OCI-LY1 (cell line): ENCODE measurements at regions not wholly inside any gene's neighbourhood (a gene's known extent, or its start where the extent isn't known, plus 50 kb on each side); places are given as distances from the start of the nearest gene placed in this dataset.

Source experiments
- H2AFZ ChIP-seq: fragments of 200-600 bp; sonication (generic), shearing (Covaris generic); 2 replicates; pipeline ENCODE4 v1.6.0; 2014; ENCODE audit warnings: antibody characterized with exemption, mild to moderate bottlenecking, low read length
- H3F3A ChIP-seq: fragments of 200-600 bp; sonication (generic), shearing (Covaris generic); 2 replicates; pipeline ENCODE4 v1.6.0; 2014; ENCODE audit warnings: mild to moderate bottlenecking, antibody characterized with exemption, low read length, moderate library complexity; ENCODE audit not compliant: insufficient read depth
- H3K27ac ChIP-seq: fragments of 200-600 bp; sonication (generic); 2 replicates; pipeline ENCODE4 v1.5.1; 2014; ENCODE audit warnings: low read length, mixed run types, mild to moderate bottlenecking, low read depth; ENCODE audit not compliant: poor library complexity, severe bottlenecking
- H3K27me3 ChIP-seq: fragments of 200-600 bp; sonication (generic); 2 replicates; pipeline ENCODE4 v1.6.0; 2014; ENCODE audit warnings: antibody characterized with exemption, mild to moderate bottlenecking, low read length, moderate library complexity; ENCODE audit not compliant: insufficient read depth
- H3K36me3 ChIP-seq: fragments of 200-600 bp; sonication (generic); 2 replicates; pipeline ENCODE4 v1.6.1; 2014; ENCODE audit warnings: mild to moderate bottlenecking, antibody characterized with exemption, low read length, moderate library complexity, mixed read lengths; ENCODE audit not compliant: insufficient read depth
- H3K4me1 ChIP-seq: fragments of 200-600 bp; sonication (generic); 2 replicates; pipeline ENCODE4 v1.5.1; 2014; ENCODE audit warnings: mild to moderate bottlenecking, low read length, moderate library complexity; ENCODE audit not compliant: insufficient read depth, severe bottlenecking
- H3K4me2 ChIP-seq: fragments of 200-600 bp; sonication (generic), shearing (Covaris generic); 2 replicates; pipeline ENCODE4 v1.6.1; 2014; ENCODE audit warnings: low read length
- H3K4me3 ChIP-seq: fragments of 200-600 bp; sonication (generic); 2 replicates; pipeline ENCODE4 v1.5.1; 2014; ENCODE audit warnings: low read length, low read depth, mild to moderate bottlenecking, mixed read lengths; ENCODE audit not compliant: poor library complexity, severe bottlenecking
- H3K79me2 ChIP-seq: fragments of 200-600 bp; shearing (Covaris generic); 2 replicates; pipeline ENCODE4 v1.6.1; 2016; ENCODE audit warnings: mixed run types, low read length, mixed read lengths; ENCODE audit not compliant: insufficient read depth
- H3K9ac ChIP-seq: fragments of 200-600 bp; sonication (generic), shearing (Covaris generic); 2 replicates; pipeline ENCODE4 v1.6.1; 2014; ENCODE audit warnings: mild to moderate bottlenecking, low read length, mixed read lengths
- H3K9me2 ChIP-seq: fragments of 200-600 bp; sonication (generic), shearing (Covaris generic); 2 replicates; pipeline ENCODE4 v1.6.1; 2014; ENCODE audit warnings: low read depth, mild to moderate bottlenecking, low read length, mixed read lengths
- H3K9me3 ChIP-seq: fragments of 200-600 bp; shearing (Covaris generic); 2 replicates; pipeline ENCODE4 v1.6.1; 2014; ENCODE audit warnings: low read length, mixed read lengths
- H4K20me1 ChIP-seq: fragments of 200-600 bp; sonication (generic), shearing (Covaris generic); 2 replicates; pipeline ENCODE4 v1.6.0; 2016; ENCODE audit warnings: mild to moderate bottlenecking, low read length; ENCODE audit not compliant: insufficient read depth
- CTCF ChIP-seq: fragments of 200-600 bp; sonication (generic), shearing (Covaris generic); IDR thresholded peaks from 2 replicates; pipeline ENCODE4 v1.5.1; 2017; ENCODE audit warnings: mild to moderate bottlenecking, antibody characterized with exemption, low read length, moderate library complexity, mixed read lengths
- EZH2 ChIP-seq: fragments of 200-600 bp; sonication (generic), shearing (Covaris generic); IDR thresholded peaks from 2 replicates; pipeline ENCODE4 v1.8.0; 2017; ENCODE audit warnings: borderline replicate concordance, mixed run types, mild to moderate bottlenecking, antibody characterized with exemption, low read length, moderate library complexity, mixed read lengths

GRCh38 chr4:66777097-66777496 is 768.2 kb downstream of the CENPC start:
- Histone ChIP-seq H3K4me2 (no peak overlapping the region), H3K4me3 (no peak overlapping the region), H4K20me1 (no peaks in the 10 kb centered on the region), H3K27me3 (no peaks in the 10 kb centered on the region), H3K9ac (no peak overlapping the region), H3K9me2 (no peaks in the 10 kb centered on the region), H3K79me2 (no peaks in the 10 kb centered on the region), H2AFZ (no peak overlapping the region), H3K4me1 (no peaks in the 10 kb centered on the region), H3K27ac (no peak overlapping the region), H3F3A (no peaks in the 10 kb centered on the region), H3K9me3 (no peaks in the 10 kb centered on the region), H3K36me3 (no peaks in the 10 kb centered on the region)
- TF ChIP-seq EZH2 = no peak
- TF ChIP-seq CTCF = no peak

DNA sequence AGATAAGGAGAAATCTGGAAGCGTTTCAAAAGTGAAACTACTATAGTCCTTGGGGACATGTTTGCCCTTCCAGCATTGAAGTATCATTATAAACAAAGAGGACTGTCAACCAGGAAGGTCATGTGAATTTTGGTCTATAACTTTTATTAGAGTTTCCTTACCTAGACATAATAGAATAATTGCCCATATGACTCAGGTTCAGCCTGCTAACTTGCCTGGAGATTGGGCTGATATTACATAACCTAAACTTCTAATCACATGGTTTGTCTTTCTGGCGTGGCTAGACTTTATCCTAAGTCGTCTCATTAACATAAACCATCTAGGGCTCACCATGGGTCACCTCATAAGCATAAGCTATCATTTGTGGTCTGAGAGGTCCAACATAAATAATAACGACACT is 775.9 kb downstream of the CENPC start:
- no peak overlapping the region for H2AFZ ChIP-seq
- no peaks in the 10 kb centered on the region for H3K36me3 ChIP-seq
- H3F3A ChIP-seq = no peaks in the 10 kb centered on the region
- no peaks in the 10 kb centered on the region for H3K9me3 ChIP-seq
- H3K79me2 ChIP-seq = no peaks in the 10 kb centered on the region
- no peak overlapping the region for H3K9ac ChIP-seq
- no peaks in the 10 kb centered on the region for H3K4me1 ChIP-seq
- no peak overlapping the region for H3K4me2 ChIP-seq
- no peak for TF ChIP-seq EZH2
- TF ChIP-seq CTCF = no peak
- no peaks in the 10 kb centered on the region for H4K20me1 ChIP-seq
- H3K27ac ChIP-seq = no peak overlapping the region
- no peaks in the 10 kb centered on the region for H3K27me3 ChIP-seq
- H3K4me3 ChIP-seq = no peak overlapping the region
- H3K9me2 ChIP-seq = no peaks in the 10 kb centered on the region

DNA sequence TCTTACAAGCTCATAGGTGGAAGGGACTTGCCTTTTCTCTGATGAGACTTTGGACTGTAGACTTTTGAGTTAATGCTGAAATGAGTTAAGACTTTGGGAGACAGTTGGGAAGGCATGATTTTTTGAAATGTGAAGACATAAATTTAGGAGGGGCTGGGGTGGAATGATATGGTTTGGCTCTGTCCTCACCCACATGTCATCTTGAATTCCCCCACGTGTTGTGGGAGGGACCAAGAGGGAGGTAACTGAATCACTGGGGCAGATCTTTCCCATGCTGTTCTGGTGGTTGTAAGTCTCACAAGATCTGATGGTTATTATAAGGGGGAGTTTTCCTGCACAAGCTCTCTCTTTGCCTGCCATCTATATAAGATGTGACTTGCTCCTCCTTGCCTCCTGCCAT is 777.9 kb downstream of the CENPC start:
- Histone ChIP-seq H4K20me1 (no peaks in the 10 kb centered on the region), H3K27me3 (no peaks in the 10 kb centered on the region), H3F3A (no peaks in the 10 kb centered on the region), H3K4me1 (no peaks in the 10 kb centered on the region), H3K9me2 (no peaks in the 10 kb centered on the region), H3K9ac (no peak overlapping the region), H3K27ac (no peak overlapping the region), H3K79me2 (no peaks in the 10 kb centered on the region), H3K9me3 (no peaks in the 10 kb centered on the region), H3K36me3 (no peaks in the 10 kb centered on the region), H3K4me3 (no peak overlapping the region), H2AFZ (no peak overlapping the region), H3K4me2 (no peak overlapping the region)
- TF ChIP-seq EZH2 (no peak), CTCF (no peak)
